Thymus (tissue), 11 donors: ENCODE measurements at regions not wholly inside any gene's neighbourhood (a gene's known extent, or its start where the extent isn't known, plus 50 kb on each side); places are given as distances from the start of the nearest gene placed in this dataset.

Experiments
- DNase-seq, 9 donors: peaks; one replicate each; pipeline ENCODE4 v3.0.0-alpha.2; 2013; ENCODE audit warnings: low spot score in 9 of 9, low read depth in 6 of 9, missing footprints in 1 of 9
- H3K27ac ChIP-seq, 2 donors: one replicate each; pipeline ENCODE4 v1.5.1; 2013; ENCODE audit warnings: control low read depth in 1 of 2, low read depth in 1 of 2, low read length in 1 of 2, mild to moderate bottlenecking in 1 of 2, moderate library complexity in 1 of 2
- H3K27me3 ChIP-seq, 2 donors: one replicate each; pipeline ENCODE4 v1.5.1; 2013; ENCODE audit warnings: low read length in 1 of 2; ENCODE audit not compliant: control insufficient read depth in 2 of 2, insufficient read depth in 1 of 2
- H3K36me3 ChIP-seq, 2 donors: one replicate each; pipeline ENCODE4 v1.5.1; 2013; ENCODE audit warnings: low read length in 1 of 2, mild to moderate bottlenecking in 1 of 2, moderate library complexity in 1 of 2; ENCODE audit not compliant: control insufficient read depth in 2 of 2, insufficient read depth in 2 of 2
- H3K4me1 ChIP-seq, 2 donors: one replicate each; pipeline ENCODE4 v1.5.1; 2013; ENCODE audit warnings: low read length in 2 of 2; ENCODE audit not compliant: control insufficient read depth in 2 of 2, insufficient read depth in 2 of 2
- H3K4me3 ChIP-seq, 2 donors: one replicate each; pipeline ENCODE4 v1.5.1; 2013; ENCODE audit warnings: low read length in 2 of 2, control low read depth in 1 of 2, mild to moderate bottlenecking in 1 of 2
- H3K9me3 ChIP-seq, 2 donors: one replicate each; pipeline ENCODE4 v1.5.1; 2013; ENCODE audit warnings: low read length in 1 of 2, mild to moderate bottlenecking in 1 of 2; ENCODE audit not compliant: control insufficient read depth in 2 of 2, insufficient read depth in 1 of 2
- WGBS: extraction: QIAGEN DNeasy Blood & Tissue Kit; methylation state at CpG from one replicate; pipeline ENCODE4 v1.1.7; 2013; 5-methylcytosine and 5-hydroxymethylcytosine counted together
- donor health status: healthy.

DNA sequence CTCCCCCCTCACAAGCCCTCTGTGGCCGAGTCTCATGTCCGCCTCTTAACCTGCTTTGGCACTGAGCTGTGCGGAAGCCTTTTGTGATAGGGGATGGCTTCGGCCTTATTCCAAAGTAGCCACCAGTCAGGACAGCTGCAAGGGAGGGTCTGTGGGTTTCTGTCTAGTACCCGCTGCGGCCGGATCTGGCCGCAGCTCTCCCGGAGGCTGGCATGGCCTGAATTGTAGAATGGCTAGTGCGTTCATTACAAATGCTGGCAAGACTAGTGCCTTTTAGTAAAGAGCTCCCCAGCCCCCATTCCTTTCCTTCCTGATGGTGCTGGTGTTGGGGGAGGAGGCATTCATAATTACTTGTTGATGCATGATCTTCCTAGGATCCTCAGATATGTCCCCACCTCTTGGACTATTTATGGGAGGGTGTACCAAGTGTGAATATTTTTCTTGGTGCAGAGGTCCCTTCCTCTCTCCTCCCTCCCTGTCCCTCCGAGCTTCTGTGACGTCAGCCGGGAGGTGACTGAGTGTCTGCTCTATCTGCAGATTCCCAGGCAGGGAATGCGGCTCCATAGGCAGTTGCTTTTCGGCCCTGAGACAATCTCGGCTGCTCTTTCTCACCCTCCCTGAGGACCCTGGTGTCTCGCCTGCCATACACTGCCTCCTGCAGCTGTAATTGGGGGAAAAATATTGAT, 108.7 kb upstream of the E2F8 start:
- WGBS = 65% methylated on average over 17 of the region's 17 CpGs
- H3K27me3 ChIP-seq = peaks cover 35 to 58% of the 10 kb centered on the region in 2 donors

DNA sequence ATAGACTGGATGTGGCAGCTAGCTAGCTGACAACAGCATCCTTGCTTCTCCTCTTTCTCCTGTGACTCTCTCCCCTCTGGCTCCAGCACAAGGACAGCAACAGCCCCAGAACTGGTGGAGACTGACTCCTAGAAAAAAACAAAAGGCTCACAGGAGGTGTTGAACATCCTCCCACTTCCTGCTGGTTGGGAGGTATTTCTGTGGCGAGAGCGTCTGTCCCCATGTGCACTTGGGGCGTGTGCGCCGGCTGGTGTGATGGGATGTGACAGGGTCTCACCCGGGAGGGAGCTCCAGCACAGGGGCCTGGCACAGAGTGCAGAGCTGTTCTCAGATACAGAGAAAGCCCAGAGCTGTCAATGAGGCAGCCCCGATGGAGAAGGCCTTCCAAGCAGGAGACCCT, 107.2 kb upstream of the E2F8 start:
- DNase-seq = no peak
- H3K27me3 ChIP-seq = peaks cover 46 to 69% of the 10 kb centered on the region in 2 donors
- no peaks in the 10 kb centered on the region for H3K9me3 ChIP-seq
- H3K4me3 ChIP-seq = no peak overlapping the region
- H3K4me1 ChIP-seq = no peaks in the 10 kb centered on the region
- 34% methylated on average over 7 of the region's 7 CpGs for WGBS
- H3K27ac ChIP-seq = no peak overlapping the region
- H3K36me3 ChIP-seq = no peaks in the 10 kb centered on the region

More for the DNA sequence above, 108.7 kb upstream of the E2F8 start:
- no peak for DNase-seq
- Histone ChIP-seq H3K9me3 (no peaks in the 10 kb centered on the region), H3K4me1 (no peaks in the 10 kb centered on the region), H3K36me3 (no peaks in the 10 kb centered on the region), H3K27ac (no peak overlapping the region), H3K4me3 (no peak overlapping the region)

GRCh38 chr11:19345848-19346681, 105.3 kb upstream of the E2F8 start:
- Histone ChIP-seq H3K4me3 (no peak overlapping the region), H3K4me1 (no peaks in the 10 kb centered on the region), H3K9me3 (no peaks in the 10 kb centered on the region), H3K27me3 (peaks cover 46 to 73% of the 10 kb centered on the region in 2 donors), H3K27ac (no peak overlapping the region), H3K36me3 (no peaks in the 10 kb centered on the region)
- DNase-seq = no peak
- WGBS = 11% methylated on average over 54 of the region's 54 CpGs

- H3K27me3 ChIP-seq = peaks cover 46 to 76% of the 10 kb centered on the region in 2 donors
- no peak for DNase-seq
- no peak overlapping the region for H3K27ac ChIP-seq
- no peaks in the 10 kb centered on the region for H3K9me3 ChIP-seq
- no peak overlapping the region for H3K4me3 ChIP-seq
- no peaks in the 10 kb centered on the region for H3K4me1 ChIP-seq
- H3K36me3 ChIP-seq = no peaks in the 10 kb centered on the region
- WGBS = 6% methylated on average over 30 of the region's 30 CpGs
Observed at GRCh38 chr11:19345519-19345847, 104.7 kb upstream of the E2F8 start.

- Histone ChIP-seq H3K4me1 (no peaks in the 10 kb centered on the region), H3K4me3 (no peak overlapping the region), H3K27ac (no peak overlapping the region), H3K9me3 (no peaks in the 10 kb centered on the region), H3K27me3 (peaks cover 46 to 72% of the 10 kb centered on the region in 2 donors), H3K36me3 (no peaks in the 10 kb centered on the region)
- no peak for DNase-seq
- WGBS = 14% methylated on average over 44 of the region's 44 CpGs
Observed at GRCh38 chr11:19344661-19345518, 104.1 kb upstream of the E2F8 start.

DNA sequence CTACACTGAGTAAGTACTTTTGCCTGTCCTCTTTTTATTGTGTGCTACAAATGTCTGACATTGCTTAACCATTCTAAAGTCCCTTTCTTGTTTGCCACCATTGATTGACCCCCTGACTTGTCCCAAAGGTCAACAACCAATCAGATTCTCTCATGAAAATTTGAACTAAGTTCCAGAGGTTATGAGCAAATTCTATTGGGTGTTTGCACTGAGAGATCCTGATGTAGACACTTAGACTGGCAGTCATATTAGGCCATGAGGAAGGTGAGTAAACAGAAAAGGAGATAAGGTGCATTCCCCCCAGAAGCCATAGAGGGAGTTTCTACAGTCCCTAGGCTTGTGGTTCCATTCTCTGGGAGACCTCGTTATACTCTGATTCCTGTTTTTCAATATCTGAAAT, 101.3 kb upstream of the E2F8 start:
- 66% methylated on average over 1 of the region's 1 CpG for WGBS
- Histone ChIP-seq H3K27me3 (peaks cover 38 to 47% of the 10 kb centered on the region in 2 donors), H3K9me3 (no peaks in the 10 kb centered on the region), H3K27ac (no peak overlapping the region), H3K36me3 (no peaks in the 10 kb centered on the region), H3K4me1 (no peaks in the 10 kb centered on the region), H3K4me3 (no peak overlapping the region)
- DNase-seq = no peak

GRCh38 chr11:19338375-19338774, 97.6 kb upstream of the E2F8 start:
- H3K36me3 ChIP-seq = no peaks in the 10 kb centered on the region
- no peak overlapping the region for H3K27ac ChIP-seq
- WGBS = 78% methylated on average over 3 of the region's 3 CpGs
- H3K9me3 ChIP-seq = no peaks in the 10 kb centered on the region
- H3K4me1 ChIP-seq = no peaks in the 10 kb centered on the region
- DNase-seq = no peak
- H3K4me3 ChIP-seq = no peak overlapping the region
- H3K27me3 ChIP-seq = peaks cover 2 to 10% of the 10 kb centered on the region in 2 donors

- Histone ChIP-seq H3K9me3 (no peaks in the 10 kb centered on the region), H3K4me3 (no peak overlapping the region), H3K4me1 (no peaks in the 10 kb centered on the region), H3K27ac (no peak overlapping the region), H3K27me3 (peaks cover 2 to 8% of the 10 kb centered on the region in 2 donors), H3K36me3 (no peaks in the 10 kb centered on the region)
- 92% methylated on average over 3 of the region's 3 CpGs for WGBS
- no peak for DNase-seq
Observed at GRCh38 chr11:19337779-19338178, 97.0 kb upstream of the E2F8 start.

- Histone ChIP-seq H3K27me3 (peaks cover 2 to 6% of the 10 kb centered on the region in 2 donors), H3K36me3 (no peaks in the 10 kb centered on the region), H3K4me1 (no peaks in the 10 kb centered on the region), H3K9me3 (no peaks in the 10 kb centered on the region), H3K4me3 (no peak overlapping the region), H3K27ac (no peak overlapping the region)
- DNase-seq = no peak
- 46% methylated on average over 3 of the region's 3 CpGs for WGBS
Observed at GRCh38 chr11:19336331-19336730, 95.6 kb upstream of the E2F8 start.
